ENCODE measurements at regions not wholly inside any gene's neighbourhood (a gene's known extent, or its start where the extent isn't known, plus 50 kb on each side); places are given as distances from the start of the nearest gene placed in this dataset.

- TF ChIP-seq EZH2phosphoT487 (IDR thresholded peaks at IDR 0.05; ENCODE audit: insufficient read depth, low read depth) (no peak), EZH2 (IDR thresholded peaks at IDR 0.05; ENCODE audit: insufficient read depth, poor library complexity, severe bottlenecking) (no peak)
Observed at GRCh38 chr6:15044146-15044882, 201.6 kb upstream of the JARID2 start.

All from GM23248 (cell line).